Common myeloid progenitor, CD34-positive (primary cell): ENCODE measurements at regions not wholly inside any gene's neighbourhood (a gene's known extent, or its start where the extent isn't known, plus 50 kb on each side); places are given as distances from the start of the nearest gene placed in this dataset.

ENCODE experiments used
- CTCF ChIA-PET: fragments of 350-600 bp; sonication (Branson Sonifier 250); formaldehyde crosslinking; loops from one replicate; lab custom pipeline; 2021; ENCODE audit warnings: antibody characterized with exemption; lab: Charles Lee
- POLR2A ChIA-PET: fragments of 350-600 bp; sonication (Branson Sonifier 250); formaldehyde crosslinking; loops from one replicate; lab custom pipeline; 2021; ENCODE audit warnings: antibody characterized with exemption; lab: Charles Lee
- DNase-seq, 3 donors: peaks; one replicate each; pipeline versions ENCODE4 v3.0.0 to v3.0.0-alpha.2; 2013
- H3K27ac ChIP-seq, 2 experiments: 1 replicate in 1 of 2; 2 replicates in 1 of 2; pipeline ENCODE4 v1.7.0; 2013; ENCODE audit warnings: inconsistent platforms in 2 of 2, low read length in 2 of 2, mild to moderate bottlenecking in 2 of 2, low read depth in 1 of 2, moderate library complexity in 1 of 2; ENCODE audit not compliant: severe bottlenecking in 2 of 2, insufficient read depth in 1 of 2, poor library complexity in 1 of 2
- H3K27me3 ChIP-seq, 5 experiments: replicated peaks in 2 of 5; 1 replicate in 3 of 5; 2 replicates in 2 of 5; pipeline versions ENCODE4 v1.6.1 to v1.7.0; 2013; ENCODE audit warnings: low read length in 4 of 5, mild to moderate bottlenecking in 2 of 5, moderate library complexity in 2 of 5, inconsistent platforms in 1 of 5; ENCODE audit not compliant: insufficient read depth in 5 of 5, control insufficient read depth in 4 of 5
- H3K36me3 ChIP-seq, 4 experiments: 1 replicate in 2 of 4; 2 replicates in 2 of 4; pipeline versions ENCODE4 v1.6.1 to v1.7.0; 2013; ENCODE audit warnings: low read length in 3 of 4, control low read depth in 1 of 4, mild to moderate bottlenecking in 1 of 4; ENCODE audit not compliant: control insufficient read depth in 4 of 4, insufficient read depth in 4 of 4
- H3K4me1 ChIP-seq, 4 experiments: 1 replicate in 3 of 4; 2 replicates in 1 of 4; pipeline versions ENCODE4 v1.6.1 to v1.7.1; 2013; ENCODE audit warnings: low read length in 3 of 4, mild to moderate bottlenecking in 3 of 4, control low read depth in 1 of 4, inconsistent platforms in 1 of 4, moderate library complexity in 1 of 4; ENCODE audit not compliant: control insufficient read depth in 4 of 4, insufficient read depth in 4 of 4; ENCODE audit errors: control extremely low read depth in 1 of 4
- H3K4me3 ChIP-seq, 7 experiments: 1 replicate in 4 of 7; 2 replicates in 3 of 7; pipeline versions ENCODE4 v1.5.1 to v1.7.0; 2013; ENCODE audit warnings: mild to moderate bottlenecking in 7 of 7, low read length in 6 of 7, moderate library complexity in 6 of 7, inconsistent platforms in 2 of 7, low read depth in 2 of 7, control low read depth in 1 of 7; ENCODE audit not compliant: insufficient read depth in 4 of 7, control insufficient read depth in 1 of 7; ENCODE audit errors: extremely low read depth in 1 of 7
- H3K9me3 ChIP-seq, 5 experiments: 1 replicate in 4 of 5; 2 replicates in 1 of 5; pipeline versions ENCODE4 v1.6.1 to v1.7.1; 2013; ENCODE audit warnings: low read length in 4 of 5, mild to moderate bottlenecking in 2 of 5, inconsistent platforms in 1 of 5, low read depth in 1 of 5, moderate library complexity in 1 of 5; ENCODE audit not compliant: control insufficient read depth in 4 of 5, insufficient read depth in 2 of 5; ENCODE audit errors: control extremely low read depth in 1 of 5
- whole genome bisulfite sequencing: methylation state at CpG from one replicate; pipeline ENCODE4 v1.1.5; 2013; ENCODE audit not compliant: insufficient coverage; 5-methylcytosine and 5-hydroxymethylcytosine counted together

DNA sequence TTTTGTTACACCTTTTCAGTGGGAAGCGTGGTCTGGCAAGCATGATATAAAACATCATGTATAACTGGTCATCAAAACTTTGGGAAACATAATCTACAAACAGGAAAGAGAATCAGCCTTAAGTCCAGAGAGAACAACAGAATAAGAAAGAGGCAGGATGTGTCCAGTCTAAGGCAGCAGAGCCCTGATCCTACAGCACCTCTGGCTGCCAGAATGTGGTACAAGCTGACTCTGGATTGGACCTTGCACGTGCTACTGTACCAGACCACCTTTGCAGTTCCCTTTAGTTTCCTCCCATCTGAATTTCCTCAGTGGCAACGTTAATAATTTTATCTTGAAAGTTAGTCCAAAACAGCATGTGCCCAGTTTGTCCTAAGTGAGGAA lies 824.6 kb upstream of the IGFBP3 start:
- DNase-seq: no peak
- CTCF ChIA-PET: no interaction called here
- 69% methylated on average over 2 of the region's 3 CpGs for WGBS

DNA sequence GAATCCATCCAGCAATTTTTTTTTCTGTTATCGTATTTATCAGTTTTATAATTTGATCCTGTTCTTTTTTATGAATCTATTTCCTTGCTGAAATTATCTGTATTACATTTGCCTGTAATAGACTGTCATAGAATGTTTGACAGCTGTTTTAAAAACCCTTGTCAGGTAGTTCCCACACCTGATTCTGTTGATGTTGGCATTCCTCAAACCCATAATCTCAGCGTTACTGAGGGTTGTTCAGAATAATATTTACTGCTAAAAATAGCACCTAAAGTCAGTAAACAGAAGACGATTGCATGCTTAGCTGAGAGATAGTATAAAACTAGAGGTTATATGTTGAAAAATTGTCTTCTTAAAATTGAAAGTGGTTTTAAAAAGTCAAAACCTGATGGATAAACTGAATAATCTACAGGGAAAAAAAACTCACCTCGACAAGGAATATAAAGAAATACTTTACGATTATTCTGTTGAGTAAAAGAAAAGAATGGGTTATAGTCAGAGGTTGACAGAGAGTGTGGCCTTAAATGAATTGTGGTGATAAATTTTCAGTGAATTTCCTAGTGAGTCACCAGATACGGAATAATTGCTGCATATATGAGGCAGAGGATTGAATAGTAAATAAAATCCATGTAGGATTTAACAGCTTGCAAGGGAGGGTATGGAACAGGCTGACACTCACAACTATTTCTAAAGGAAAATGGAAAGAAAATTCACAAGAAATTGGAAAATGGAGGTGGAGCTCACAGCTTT lies 824.1 kb upstream of the IGFBP3 start:
- CTCF ChIA-PET: interaction anchor here (0.7 kb wide), 1 partner anchor 10 kb away, joined by 3 read pairs; no protein-coding TSS in a partner anchor
- no peaks in the 10 kb centered on the region for H3K27me3 ChIP-seq
- 95% methylated on average over 4 of the region's 6 CpGs for WGBS
- no peak overlapping the region for H3K27ac ChIP-seq
- no peak overlapping the region for H3K4me3 ChIP-seq
- no peak for DNase-seq
- POLR2A ChIA-PET: no interaction called here
- H3K36me3 ChIP-seq: no peaks in the 10 kb centered on the region
- H3K9me3 ChIP-seq: no peaks in the 10 kb centered on the region
- H3K4me1 ChIP-seq: no peaks in the 10 kb centered on the region

More for the DNA sequence above, 824.6 kb upstream of the IGFBP3 start:
- no peaks in the 10 kb centered on the region for H3K36me3 ChIP-seq
- no peaks in the 10 kb centered on the region for H3K27me3 ChIP-seq
- no peak overlapping the region for H3K27ac ChIP-seq
- H3K9me3 ChIP-seq: no peaks in the 10 kb centered on the region
- POLR2A ChIA-PET: no interaction called here
- no peak overlapping the region for H3K4me3 ChIP-seq
- no peaks in the 10 kb centered on the region for H3K4me1 ChIP-seq

DNA sequence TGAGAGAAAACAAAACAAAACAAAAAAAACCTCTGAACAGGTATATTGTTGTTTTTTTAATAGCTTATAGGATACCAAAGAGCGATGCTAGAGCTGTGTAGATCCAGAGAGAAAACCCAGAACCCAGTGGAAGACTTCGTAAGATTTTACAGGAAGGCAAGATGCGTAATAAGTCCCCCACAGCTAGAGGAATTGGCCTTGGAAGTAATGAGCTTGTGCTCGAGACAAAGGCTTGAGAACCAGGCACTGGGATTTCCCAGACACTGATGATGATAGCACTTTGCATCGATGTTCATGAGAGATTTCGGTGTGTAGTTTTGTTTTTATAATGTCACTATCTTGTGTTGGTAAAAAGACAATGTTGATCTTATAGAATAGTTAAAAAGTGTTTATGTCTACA lies 821.5 kb upstream of the IGFBP3 start:
- no peaks in the 10 kb centered on the region for H3K9me3 ChIP-seq
- H3K4me3 ChIP-seq: no peak overlapping the region
- WGBS: 99% methylated on average over 6 of the region's 6 CpGs
- H3K27me3 ChIP-seq: no peaks in the 10 kb centered on the region
- H3K36me3 ChIP-seq: no peaks in the 10 kb centered on the region
- no peak for DNase-seq
- ChIA-PET POLR2A (no interaction called here), CTCF (no interaction called here)
- H3K27ac ChIP-seq: no peak overlapping the region
- no peaks in the 10 kb centered on the region for H3K4me1 ChIP-seq

DNA sequence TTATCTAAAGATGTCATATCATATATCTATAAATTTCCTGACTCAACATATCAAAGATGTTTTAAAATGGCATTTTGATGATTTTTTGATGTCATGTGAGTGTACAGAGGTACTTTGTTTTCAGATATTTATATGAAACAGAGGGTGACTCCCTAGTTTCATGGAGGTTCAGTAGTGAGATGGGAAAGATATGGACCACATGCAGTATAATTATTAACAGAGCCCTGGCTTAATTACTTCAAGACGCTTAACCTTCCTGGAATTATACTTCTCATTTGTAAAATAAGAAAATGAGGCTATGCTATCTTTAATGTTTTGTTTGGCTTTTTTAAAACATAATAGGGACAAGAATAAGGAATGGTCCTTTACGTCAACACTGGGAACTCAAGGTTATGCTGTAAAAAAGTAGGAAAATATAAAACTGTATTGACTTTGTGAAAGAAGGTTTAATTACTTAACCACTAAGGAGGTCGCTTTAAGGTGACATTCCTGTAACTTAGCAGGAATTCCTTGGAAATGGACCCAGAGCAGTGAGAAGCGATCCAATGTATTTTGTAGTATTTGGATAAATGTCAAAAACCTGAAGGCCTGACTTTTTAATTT lies 821.0 kb upstream of the IGFBP3 start:
- WGBS: 95% methylated on average over 3 of the region's 4 CpGs
- POLR2A ChIA-PET: no interaction called here
- Histone ChIP-seq H3K27ac (no peak overlapping the region), H3K4me3 (no peak overlapping the region), H3K36me3 (no peaks in the 10 kb centered on the region), H3K9me3 (no peaks in the 10 kb centered on the region), H3K27me3 (no peaks in the 10 kb centered on the region), H3K4me1 (no peaks in the 10 kb centered on the region)
- CTCF ChIA-PET: no interaction called here
- no peak for DNase-seq

DNA sequence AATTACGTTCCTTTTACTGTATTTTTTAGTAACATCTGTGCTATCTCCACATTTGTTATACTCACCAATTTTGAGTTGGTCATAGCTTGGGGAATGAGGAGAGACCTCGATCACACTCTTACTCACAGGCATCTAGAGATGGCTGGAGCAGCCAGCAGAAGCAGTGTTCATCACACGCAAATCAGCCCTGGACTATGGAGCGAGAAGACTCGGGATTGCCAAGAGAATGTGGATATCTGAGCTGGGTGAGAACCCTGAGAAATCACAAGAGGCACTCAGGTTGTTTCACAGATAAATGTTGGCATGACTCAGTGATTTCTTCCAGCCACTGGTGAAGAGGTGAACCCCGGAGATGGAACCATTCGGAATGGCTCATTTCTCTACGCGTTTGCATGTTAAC lies 820.1 kb upstream of the IGFBP3 start:
- Histone ChIP-seq H3K27ac (no peak overlapping the region), H3K27me3 (no peaks in the 10 kb centered on the region), H3K9me3 (no peaks in the 10 kb centered on the region), H3K4me3 (no peak overlapping the region), H3K36me3 (no peaks in the 10 kb centered on the region), H3K4me1 (no peaks in the 10 kb centered on the region)
- WGBS: 94% methylated on average over 5 of the region's 9 CpGs
- no peak for DNase-seq
- CTCF ChIA-PET: no interaction called here
- POLR2A ChIA-PET: no interaction called here

DNA sequence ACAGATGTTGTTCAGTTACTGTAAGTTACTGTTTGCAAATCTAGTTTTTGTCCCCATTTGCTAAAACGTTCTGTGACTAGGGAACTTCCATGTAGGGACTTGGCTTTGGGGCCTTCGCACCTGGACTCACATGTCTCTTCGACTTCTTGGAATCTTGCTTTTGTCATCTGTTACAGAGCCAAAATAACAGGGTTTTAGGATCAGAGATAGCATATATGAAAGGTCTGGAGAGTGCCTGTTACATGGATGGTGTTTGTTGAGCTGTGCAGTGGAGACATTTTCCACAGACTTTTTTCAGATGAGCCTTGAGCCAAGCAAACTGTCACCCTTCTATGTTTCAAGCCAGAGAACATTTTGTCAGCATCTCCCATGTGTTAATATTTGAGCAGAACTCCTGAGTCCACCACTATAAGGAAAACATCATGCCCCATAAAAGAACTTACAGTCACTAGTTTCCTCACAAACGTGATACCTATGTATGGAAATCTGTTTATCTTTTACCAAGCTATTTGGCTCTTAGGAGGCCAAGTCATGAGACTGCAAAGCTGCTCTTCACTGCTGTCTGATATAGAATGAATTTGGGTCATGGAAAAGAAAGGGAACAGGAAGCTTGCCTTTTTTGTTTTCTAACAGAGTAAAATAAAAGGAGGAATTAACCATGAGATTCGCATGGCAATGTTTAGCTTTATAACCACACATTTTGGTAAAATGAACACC lies 818.6 kb upstream of the IGFBP3 start:
- no peak for DNase-seq

DNA sequence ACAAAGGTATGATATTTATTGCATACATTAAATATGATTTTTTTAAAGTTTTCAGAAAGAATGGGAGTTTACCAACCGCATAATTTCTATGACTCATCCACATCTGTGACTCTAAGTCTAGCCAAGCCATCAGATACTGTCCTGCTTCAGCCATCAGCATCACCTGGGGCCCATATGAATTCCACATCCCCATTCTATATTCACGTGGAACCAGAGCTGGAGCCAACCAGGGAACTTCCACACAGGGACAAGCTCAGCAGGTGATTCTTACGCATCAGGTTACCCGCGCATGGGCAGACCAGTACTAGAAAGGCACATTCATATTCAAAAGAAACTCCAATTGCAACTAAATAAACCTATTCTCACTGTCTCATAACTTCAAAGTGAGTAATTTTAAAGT lies 817.7 kb upstream of the IGFBP3 start:
- no peaks in the 10 kb centered on the region for H3K36me3 ChIP-seq
- no peaks in the 10 kb centered on the region for H3K4me1 ChIP-seq
- ChIA-PET CTCF (no interaction called here), POLR2A (no interaction called here)
- H3K4me3 ChIP-seq: no peak overlapping the region
- peaks cover 0 to 2% (median 0%) of the 10 kb centered on the region in 5 experiments for H3K9me3 ChIP-seq
- whole genome bisulfite sequencing: 60% methylated on average over 1 of the region's 5 CpGs
- no peaks in the 10 kb centered on the region for H3K27me3 ChIP-seq
- DNase-seq: no peak
- H3K27ac ChIP-seq: no peak overlapping the region

More for the DNA sequence above, 818.6 kb upstream of the IGFBP3 start:
- POLR2A ChIA-PET: no interaction called here
- CTCF ChIA-PET: no interaction called here
- Histone ChIP-seq H3K4me1 (no peaks in the 10 kb centered on the region), H3K27ac (no peak overlapping the region), H3K4me3 (no peak overlapping the region), H3K36me3 (no peaks in the 10 kb centered on the region), H3K9me3 (no peaks in the 10 kb centered on the region), H3K27me3 (no peaks in the 10 kb centered on the region)
- 100% methylated on average over 3 of the region's 5 CpGs for WGBS
